GM23338 (cell line): ENCODE measurements at regions not wholly inside any gene's neighbourhood (a gene's known extent, or its start where the extent isn't known, plus 50 kb on each side); places are given as distances from the start of the nearest gene placed in this dataset.

Experiments used
- ATAC-seq: fragments of 200-7000 bp; cut with Tn5 transposase; 3 replicates; pipeline ENCODE4 v1.9.1; 2020
- DNase-seq: peaks from one replicate; pipeline ENCODE4 v3.0.0-alpha.2; 2015; ENCODE audit warnings: low spot score
- H2AFZ ChIP-seq: fragments of 200-600 bp; sonication (generic); 2 replicates; pipeline ENCODE4 v1.8.0; 2016; ENCODE audit warnings: antibody characterized with exemption, mild to moderate bottlenecking, moderate library complexity
- H3F3A ChIP-seq: fragments of 200-600 bp; sonication (generic); replicated peaks from 2 replicates; pipeline ENCODE4 v1.8.0; 2017; ENCODE audit warnings: antibody characterized with exemption, mixed run types, low read depth
- H3K27ac ChIP-seq: fragments of 200-600 bp; sonication (generic); 2 replicates; pipeline ENCODE4 v1.6.1; 2016; ENCODE audit warnings: low read depth
- H3K27me3 ChIP-seq: fragments of 200-600 bp; sonication (generic); 2 replicates; pipeline ENCODE4 v1.8.0; 2016; ENCODE audit warnings: mild to moderate bottlenecking, mixed run types, moderate library complexity; ENCODE audit not compliant: insufficient read depth
- H3K36me3 ChIP-seq: fragments of 200-600 bp; sonication (generic); 2 replicates; pipeline ENCODE4 v1.8.0; 2016; ENCODE audit warnings: mild to moderate bottlenecking; ENCODE audit not compliant: insufficient read depth
- H3K4me1 ChIP-seq: fragments of 200-600 bp; sonication (generic); 2 replicates; pipeline ENCODE4 v1.8.0; 2016; ENCODE audit warnings: mild to moderate bottlenecking, moderate library complexity; ENCODE audit not compliant: insufficient read depth
- H3K4me2 ChIP-seq: fragments of 200-600 bp; sonication (generic); 2 replicates; pipeline ENCODE4 v1.7.1; 2017; ENCODE audit warnings: mixed run types
- H3K4me3 ChIP-seq: fragments of 200-600 bp; sonication (generic); 2 replicates; pipeline ENCODE4 v1.6.1; 2016; ENCODE audit warnings: mixed run types
- H3K79me2 ChIP-seq: fragments of 200-600 bp; sonication (generic); replicated peaks from 2 replicates; pipeline ENCODE4 v1.8.0; 2017; ENCODE audit warnings: mild to moderate bottlenecking; ENCODE audit not compliant: insufficient read depth
- H3K9me2 ChIP-seq: fragments of 200-600 bp; sonication (generic); 2 replicates; pipeline ENCODE4 v1.8.0; 2017; ENCODE audit not compliant: insufficient read depth
- H4K20me1 ChIP-seq: fragments of 200-600 bp; sonication (generic); replicated peaks from 2 replicates; pipeline ENCODE4 v1.8.0; 2017; ENCODE audit warnings: mild to moderate bottlenecking; ENCODE audit not compliant: insufficient read depth
- H3K27ac Mint-ChIP-seq: 2 replicates; pipeline ENCODE4 v1.8.0; 2020; ENCODE audit warnings: inconsistent platforms, mild to moderate bottlenecking, moderate library complexity, mixed read lengths
- H3K27me3 Mint-ChIP-seq: 3 replicates; pipeline ENCODE4 v1.8.0; 2022; ENCODE audit warnings: low read depth, mild to moderate bottlenecking, moderate library complexity, mixed read lengths, inconsistent platforms; ENCODE audit not compliant: insufficient read depth, poor library complexity
- H3K36me3 Mint-ChIP-seq: 3 replicates; pipeline ENCODE4 v1.8.0; 2021; ENCODE audit warnings: low read depth, mild to moderate bottlenecking, inconsistent platforms, moderate library complexity, mixed read lengths
- H3K4me1 Mint-ChIP-seq: 3 replicates; pipeline ENCODE4 v1.8.0; 2020; ENCODE audit warnings: mild to moderate bottlenecking, inconsistent platforms, mixed read lengths
- H3K4me3 Mint-ChIP-seq: 3 replicates; pipeline ENCODE4 v1.8.0; 2021; ENCODE audit warnings: moderate library complexity, mild to moderate bottlenecking, inconsistent platforms, mixed read lengths
- H3K9me3 Mint-ChIP-seq: 3 replicates; pipeline ENCODE4 v1.8.0; 2020; ENCODE audit warnings: moderate library complexity, mild to moderate bottlenecking, inconsistent platforms, mixed read lengths
- CTCF ChIP-seq, 2 experiments: fragments of 200-600 bp in 1 of 2; sonication (generic) in 1 of 2; conservative IDR thresholded peaks; 2 replicates each; pipeline versions ENCODE4 v1.5.1 to v1.6.1; 2016 to 2017; ENCODE audit warnings: antibody characterized with exemption in 2 of 2, low read depth in 2 of 2, mild to moderate bottlenecking in 2 of 2, moderate library complexity in 1 of 2
- EZH2phosphoT487 ChIP-seq: fragments of 200-600 bp; sonication (generic); IDR thresholded peaks from one replicate; pipeline ENCODE4 v1.8.1; 2018; ENCODE audit warnings: antibody characterized with exemption; ENCODE audit not compliant: unreplicated experiment
- JUNB ChIP-seq: IDR thresholded peaks from one replicate; pipeline ENCODE4 v1.6.1; 2016; ENCODE audit warnings: antibody characterized with exemption; ENCODE audit not compliant: unreplicated experiment
- NANOG ChIP-seq: IDR thresholded peaks from 2 replicates; pipeline ENCODE4 v1.6.1; 2016; ENCODE audit warnings: antibody characterized with exemption, borderline replicate concordance
- POLR2AphosphoS5 ChIP-seq: IDR thresholded peaks from 2 replicates; pipeline ENCODE4 v1.6.1; 2016; ENCODE audit warnings: antibody characterized with exemption, low read depth
- STAT1 ChIP-seq: IDR thresholded peaks from one replicate; pipeline ENCODE4 v1.6.1; 2016; ENCODE audit warnings: antibody characterized with exemption; ENCODE audit not compliant: unreplicated experiment
- ZNF462 ChIP-seq: fragments of 250-450 bp; sonication (Bioruptor Pico); IDR thresholded peaks from 2 replicates; pipeline ENCODE4 v1.5.0; 2020; ENCODE audit warnings: mild to moderate bottlenecking, moderate library complexity

DNA sequence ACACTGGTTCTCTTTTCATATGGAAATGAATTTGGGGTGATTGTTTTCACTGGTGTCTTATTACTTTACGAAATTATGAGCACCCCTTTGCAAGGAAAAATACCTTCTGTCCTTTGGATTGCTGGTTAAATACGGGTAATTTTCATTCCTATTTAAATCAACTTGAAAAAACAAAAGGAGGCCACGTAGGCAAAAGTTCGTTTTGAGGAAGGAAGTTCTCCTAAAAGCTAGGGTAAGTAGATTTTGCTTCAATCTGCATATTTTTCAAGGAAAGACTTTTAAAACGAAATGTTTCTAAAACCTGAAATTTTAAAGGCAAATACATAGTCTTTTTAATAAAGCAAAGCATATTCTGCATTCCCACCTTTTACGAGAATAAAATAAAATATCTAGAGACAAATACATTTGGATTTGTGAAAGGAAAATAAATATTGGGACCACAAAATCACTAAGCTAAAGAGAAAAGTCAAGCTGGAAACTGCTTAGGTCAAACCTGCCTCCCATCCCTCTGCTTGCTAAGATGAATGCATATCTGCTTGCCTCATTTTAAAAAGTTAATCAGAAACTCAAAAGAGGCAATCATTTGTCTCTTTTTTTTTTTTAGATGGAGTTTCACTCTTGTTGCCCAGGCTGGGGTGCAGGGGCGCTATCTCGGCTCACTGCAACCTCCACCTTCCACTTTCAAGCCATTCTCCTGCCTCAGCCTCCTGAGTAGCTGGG, 70.9 kb upstream of the ETS2 start (continued):
- no peak for TF ChIP-seq ZNF462 (CRISPR knock-in tag)
- no peak for TF ChIP-seq STAT1
- TF ChIP-seq EZH2phosphoT487: no peak
- no peak for TF ChIP-seq JUNB
- TF ChIP-seq NANOG: no peak

DNA sequence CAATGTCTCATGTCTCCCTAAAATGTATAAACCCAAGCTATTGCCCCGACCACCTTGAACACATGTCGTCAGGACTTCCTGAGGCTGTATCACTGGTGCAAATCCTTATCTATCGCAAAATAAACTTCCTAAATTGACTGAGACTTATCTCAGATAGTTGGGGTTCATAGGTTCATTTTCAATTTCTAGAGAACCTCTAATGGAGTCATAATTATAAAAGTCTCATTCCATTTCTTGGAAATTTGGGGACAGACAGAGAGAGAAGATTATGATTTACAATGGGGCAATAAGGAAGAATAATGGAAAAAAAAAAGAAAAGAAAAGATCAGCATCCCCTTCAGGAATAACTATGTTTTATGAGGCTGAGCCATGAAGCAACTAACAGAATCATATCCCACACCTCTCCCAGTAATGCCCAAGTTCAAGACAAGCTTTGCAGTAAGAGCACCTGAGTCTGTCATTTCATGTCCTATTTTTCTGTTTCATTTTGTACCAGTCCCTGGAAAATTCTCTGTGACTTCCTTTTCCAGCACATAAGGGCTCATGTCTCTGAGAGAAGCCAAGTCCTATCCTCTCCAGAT, 70.0 kb upstream of the ETS2 start:
- H3K9me2 ChIP-seq: peaks cover under 1% of the 10 kb centered on the region; the same call in 1 of the 2 replicates
- no peak overlapping the region; the same call in 1 of the 2 replicates for H2AFZ ChIP-seq
- H3K9me3 Mint-ChIP-seq: no peaks in the 10 kb centered on the region
- no peaks in the 10 kb centered on the region for H3K4me1 ChIP-seq
- H3K27ac Mint-ChIP-seq: no peak overlapping the region
- no peaks in the 10 kb centered on the region for H3K36me3 Mint-ChIP-seq
- ATAC-seq (no peak), DNase-seq (no peak)
- H3K36me3 ChIP-seq: no peaks in the 10 kb centered on the region
- H3K4me1 Mint-ChIP-seq: peaks cover 6% of the 10 kb centered on the region; the same call in 2 of the 3 replicates
- no peaks in the 10 kb centered on the region for H3K79me2 ChIP-seq
- H4K20me1 ChIP-seq: no peaks in the 10 kb centered on the region
- H3K4me3 ChIP-seq: no peak overlapping the region
- H3F3A ChIP-seq: no peaks in the 10 kb centered on the region
- H3K27me3 Mint-ChIP-seq: peaks cover 4% of the 10 kb centered on the region
- H3K4me3 Mint-ChIP-seq: no peak overlapping the region
- H3K4me2 ChIP-seq: no peak overlapping the region
- H3K27me3 ChIP-seq: no peaks in the 10 kb centered on the region
- no peak overlapping the region for H3K27ac ChIP-seq
- no peak for TF ChIP-seq JUNB
- TF ChIP-seq EZH2phosphoT487: no peak
- no peak for TF ChIP-seq NANOG
- TF ChIP-seq POLR2AphosphoS5: no peak
- no peak for TF ChIP-seq CTCF (conservative IDR thresholded peaks at IDR 0.05; ENCODE audit: low read depth in 2 of 2)
